GM21529 (cell line): ENCODE measurements at regions not wholly inside any gene's neighbourhood (a gene's known extent, or its start where the extent isn't known, plus 50 kb on each side); places are given as distances from the start of the nearest gene placed in this dataset.
"Not testable (repeated sequence)": the region's sequence is repeated elsewhere in the genome, so short reads cannot be mapped to it uniquely, and the experiment has no call there.

ENCODE experiments used
- ATAC-seq: cut with Tn5 transposase; IDR thresholded peaks from one replicate; pipeline ENCODE4 v1.9.1; 2021; ENCODE audit not compliant: unreplicated experiment

DNA sequence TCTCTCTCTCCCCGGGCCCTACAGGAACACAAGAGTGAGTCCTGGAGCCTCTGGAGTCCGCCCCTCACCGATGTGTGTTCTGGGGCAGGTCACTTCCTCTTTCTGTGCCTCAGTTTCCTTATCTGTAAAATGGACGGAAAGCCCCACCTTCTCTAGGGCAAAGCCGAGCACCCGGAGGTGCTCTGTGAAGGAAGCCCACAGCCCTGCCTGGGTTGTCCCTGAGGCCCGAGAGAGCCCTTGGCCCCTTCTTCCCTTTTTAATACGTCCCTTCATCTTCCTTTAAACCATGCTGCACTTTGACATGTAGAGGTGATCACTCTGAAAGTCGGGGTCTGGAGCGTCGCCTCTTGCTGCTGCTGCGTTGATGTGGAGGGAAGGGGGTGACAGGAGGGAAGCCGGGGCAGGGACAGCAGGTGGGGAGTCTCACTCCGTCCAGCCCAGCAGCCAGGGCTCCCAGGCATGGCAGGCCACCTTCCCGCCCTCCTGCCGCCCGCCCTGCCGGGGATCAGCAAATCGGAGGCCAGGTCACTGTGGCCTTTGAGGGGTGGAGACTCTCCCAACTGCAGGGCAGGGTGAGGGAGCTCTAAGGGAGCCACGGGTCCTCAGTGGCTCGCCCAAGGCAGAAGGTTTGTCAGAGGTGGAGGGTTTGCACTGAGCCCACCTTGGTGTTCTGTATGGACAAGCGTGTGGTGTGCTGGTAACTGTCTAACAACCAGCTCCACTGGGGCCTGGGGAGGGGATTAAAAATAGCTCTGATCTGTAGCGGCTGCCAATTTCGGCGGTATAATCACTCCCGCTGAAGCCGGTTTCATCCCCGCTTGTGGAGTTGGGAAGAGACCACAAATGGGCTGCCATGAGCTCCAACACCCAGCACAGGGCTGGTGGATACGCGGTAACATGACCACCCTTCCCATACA lies 135.9 kb upstream of the ID2 start:
- no peak for ATAC-seq

DNA sequence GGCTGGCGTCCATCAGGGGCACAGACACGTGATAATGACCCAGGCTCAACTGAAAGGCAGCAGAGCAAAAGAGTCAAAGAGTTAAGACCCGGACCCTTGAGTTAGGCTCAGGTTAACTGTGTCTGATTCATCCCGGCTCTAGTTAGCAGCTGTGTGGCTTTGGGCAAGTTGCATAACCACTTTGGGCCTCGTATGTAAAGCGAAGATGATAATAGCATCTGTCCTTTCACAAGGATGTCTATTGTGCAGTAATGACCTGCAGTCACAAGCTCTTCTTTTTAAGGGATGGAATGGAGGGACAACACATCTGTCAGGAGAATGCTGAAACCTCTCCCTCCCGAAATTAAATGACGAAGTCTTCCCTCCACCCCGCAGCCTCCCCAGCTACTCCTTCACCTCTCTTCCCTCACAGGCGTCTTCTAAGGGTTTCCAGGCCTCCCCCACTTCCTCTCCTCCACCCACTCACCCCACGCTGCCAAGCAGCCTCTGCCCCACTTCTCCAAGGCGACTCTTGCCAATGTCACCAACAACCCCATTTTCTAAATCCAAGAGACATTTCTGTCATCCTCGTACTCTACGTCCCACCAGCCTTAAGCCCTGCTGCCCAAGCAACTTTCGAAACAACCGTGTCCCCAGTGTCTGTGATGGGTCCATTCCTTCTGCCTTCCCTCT lies 135.1 kb upstream of the ID2 start:
- no peak for ATAC-seq

DNA sequence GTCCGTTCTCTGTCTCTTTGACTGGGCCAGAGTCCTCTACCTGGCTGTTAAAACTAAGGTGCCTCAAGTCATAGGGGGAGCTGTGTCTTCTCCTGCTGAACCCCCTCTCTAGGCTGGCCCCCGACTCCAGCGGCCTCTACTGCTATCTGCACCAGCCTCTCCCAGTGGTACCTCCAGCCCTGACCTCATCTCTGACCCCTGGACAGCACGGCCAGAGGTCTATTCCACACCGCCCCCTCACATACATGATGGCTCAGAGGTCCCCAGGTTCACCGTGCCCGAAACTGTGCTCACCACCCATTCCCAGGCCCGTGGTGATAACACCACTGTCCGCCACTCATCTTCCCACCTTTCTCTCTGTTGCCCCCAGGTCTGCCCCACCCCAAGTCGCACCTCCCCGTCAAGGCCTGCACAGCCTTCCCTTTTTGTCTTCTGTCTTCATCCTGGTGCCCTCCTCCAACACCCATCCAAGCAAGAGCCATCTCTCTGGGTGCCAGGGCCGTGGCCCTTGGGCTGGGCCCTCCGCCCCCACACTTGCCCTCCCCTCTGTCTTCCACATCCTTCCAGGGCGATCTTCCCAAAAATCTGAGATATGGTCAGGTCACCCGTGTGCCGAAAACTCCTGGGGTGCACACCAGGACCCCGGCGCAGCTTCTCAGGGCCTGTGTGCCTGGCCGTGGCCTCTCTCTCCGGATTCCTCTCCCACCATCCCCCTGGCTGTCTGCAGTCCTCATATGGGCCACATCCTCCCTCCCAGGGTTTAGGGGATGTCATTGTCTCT lies 134.4 kb upstream of the ID2 start:
- ATAC-seq = no peak

DNA sequence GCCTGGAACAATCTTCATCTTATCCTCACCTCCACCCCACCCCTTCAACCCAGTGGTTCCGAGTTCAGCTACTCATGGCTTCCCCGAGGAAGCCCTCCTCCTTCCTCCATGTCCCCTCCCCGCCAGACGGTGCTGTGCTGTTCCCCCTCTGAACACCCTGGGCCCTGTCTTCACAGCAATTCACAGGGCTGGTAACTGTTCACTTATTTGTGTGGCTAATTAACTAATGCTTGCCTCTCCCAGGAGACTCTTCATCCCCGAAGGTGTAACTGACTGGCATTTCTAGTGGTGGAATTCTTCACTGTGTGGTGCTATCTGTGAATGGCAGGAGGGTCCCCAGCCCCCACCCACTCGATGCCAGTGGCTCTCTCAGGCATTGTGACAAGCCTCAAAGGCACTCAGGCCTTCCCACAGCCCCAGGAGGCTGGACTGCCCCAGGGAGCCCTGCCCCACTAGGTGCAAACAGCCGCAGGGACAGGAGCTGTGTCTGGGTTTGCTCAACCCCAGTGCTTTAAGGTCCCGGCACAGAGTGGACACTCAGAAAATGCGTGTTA lies 133.7 kb upstream of the ID2 start:
- ATAC-seq = no peak

DNA sequence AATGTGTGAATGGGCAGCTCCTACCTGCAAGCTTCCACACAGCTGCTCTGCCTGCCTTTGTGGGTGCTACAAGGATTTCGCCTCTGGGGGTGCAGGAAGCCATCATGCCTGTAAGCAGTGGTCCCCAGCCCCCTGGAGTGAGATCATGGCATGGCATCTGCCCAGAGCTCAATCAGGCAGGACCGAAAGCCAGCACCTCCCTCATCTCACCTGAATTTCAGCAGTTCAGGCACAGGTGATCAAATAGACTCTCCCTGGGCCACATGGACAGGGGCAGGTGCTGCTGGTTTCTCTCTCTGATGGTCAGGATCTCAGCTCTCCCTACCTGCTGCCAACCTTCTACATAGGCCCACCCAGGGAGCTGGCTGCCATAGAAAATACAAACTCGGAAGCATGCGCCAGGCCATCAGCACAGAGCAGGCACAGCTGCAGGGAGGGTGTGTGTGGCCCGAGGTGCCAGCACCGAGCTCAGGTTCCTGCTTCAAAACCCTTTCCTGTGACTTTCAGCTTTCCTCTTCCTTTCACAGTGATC lies 133.2 kb upstream of the ID2 start:
- ATAC-seq = no peak

DNA sequence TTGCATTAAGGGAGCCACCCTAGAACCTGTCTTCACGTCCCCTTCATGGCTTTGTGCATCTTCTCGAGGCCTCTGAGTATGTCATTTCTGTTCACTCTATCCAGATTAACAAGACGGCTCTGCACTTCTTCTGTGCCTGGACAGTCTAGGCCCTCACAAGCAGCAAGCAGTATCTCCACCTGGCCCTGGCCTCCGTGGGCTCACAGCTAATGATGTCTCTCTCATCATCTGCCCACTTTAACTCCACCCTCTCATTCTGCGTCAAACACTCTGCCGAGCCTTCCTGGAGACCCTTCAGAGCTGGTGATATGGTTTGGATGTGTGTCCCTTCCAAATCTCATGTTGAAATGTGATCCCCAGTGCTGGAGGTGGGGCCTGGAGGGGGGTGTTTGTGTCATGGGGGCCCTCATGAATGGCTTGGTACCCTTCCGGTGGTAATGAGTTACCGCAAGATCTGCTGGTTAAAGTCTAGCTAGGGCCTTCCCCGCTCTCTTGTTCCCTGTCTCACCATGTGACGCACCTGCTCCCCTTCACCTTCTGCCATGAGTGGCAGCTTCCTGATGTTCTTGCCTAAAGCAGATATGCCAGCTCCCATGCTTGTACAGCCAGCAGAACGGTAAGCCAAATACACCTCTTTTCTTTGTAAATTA lies 132.5 kb upstream of the ID2 start:
- ATAC-seq = no peak

DNA sequence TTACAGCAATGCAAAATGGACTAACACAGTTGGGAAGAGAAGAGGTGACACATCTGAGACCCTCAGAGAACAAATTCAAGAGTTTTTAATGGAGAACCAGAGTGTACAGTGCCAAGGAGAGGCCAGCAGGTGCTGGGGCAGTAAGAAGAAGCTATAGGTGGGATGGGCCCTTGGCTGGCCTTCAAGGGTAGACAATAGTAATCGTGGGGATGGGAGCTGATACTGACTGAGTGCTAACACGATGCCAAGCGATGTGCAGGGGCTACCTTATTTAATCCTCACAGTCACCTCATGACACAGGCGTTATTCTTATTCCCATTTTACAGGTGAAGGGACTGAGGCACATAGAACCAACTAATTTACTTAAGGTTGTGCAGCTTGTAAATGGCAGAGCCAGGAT lies 131.9 kb upstream of the ID2 start:
- no peak for ATAC-seq

DNA sequence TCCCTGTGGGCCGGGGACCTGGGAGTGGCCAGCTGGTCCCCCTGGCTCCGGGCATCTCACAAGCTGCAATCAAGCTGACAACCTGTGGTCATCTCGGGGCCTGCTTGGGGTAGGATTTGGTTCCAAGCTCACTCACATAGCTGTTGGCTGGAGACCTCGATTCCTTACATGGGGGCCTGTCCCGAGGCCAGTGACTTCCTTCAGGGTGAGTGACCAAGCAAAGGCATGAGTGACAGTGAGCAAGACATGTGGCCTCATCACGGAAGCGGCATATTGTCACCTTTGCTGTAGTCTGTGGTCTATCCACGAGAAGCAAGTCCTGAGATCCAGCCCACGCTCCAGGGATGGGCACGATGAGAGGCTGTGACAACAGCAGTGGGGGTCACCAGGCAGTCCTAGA lies 131.4 kb upstream of the ID2 start:
- ATAC-seq = no peak

DNA sequence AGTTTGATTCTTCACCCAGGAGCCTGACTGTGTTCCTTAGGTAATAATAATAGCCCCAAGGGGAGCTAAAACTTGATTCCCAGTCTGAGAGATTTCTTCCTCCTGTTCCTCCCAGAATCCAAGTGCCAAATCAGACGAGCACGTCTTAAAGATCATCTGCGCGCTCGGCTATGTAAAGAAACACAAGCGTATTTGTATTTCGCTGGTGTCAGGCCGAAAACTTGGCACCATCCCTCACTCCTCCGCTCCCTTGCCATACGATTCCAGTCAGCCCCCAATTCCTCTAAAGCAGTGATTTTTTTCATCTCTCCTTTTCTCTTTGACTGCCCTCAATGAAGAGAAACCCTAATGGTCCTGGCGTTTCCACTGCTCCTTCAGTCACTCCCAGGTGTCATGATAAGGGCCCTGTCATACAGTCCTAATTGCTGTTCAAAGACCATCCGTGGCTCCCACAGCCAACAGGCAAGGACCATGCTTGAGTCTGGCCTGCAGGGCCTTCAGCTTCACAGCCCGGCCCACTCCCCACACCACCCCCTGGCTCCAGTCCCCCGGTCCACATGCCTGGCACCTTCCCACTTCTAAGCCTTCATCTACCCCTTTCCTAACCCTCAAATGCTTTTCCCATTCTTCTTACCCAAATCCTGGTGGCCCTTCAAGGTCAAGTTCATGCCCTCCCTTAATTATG lies 130.8 kb upstream of the ID2 start:
- ATAC-seq = no peak

DNA sequence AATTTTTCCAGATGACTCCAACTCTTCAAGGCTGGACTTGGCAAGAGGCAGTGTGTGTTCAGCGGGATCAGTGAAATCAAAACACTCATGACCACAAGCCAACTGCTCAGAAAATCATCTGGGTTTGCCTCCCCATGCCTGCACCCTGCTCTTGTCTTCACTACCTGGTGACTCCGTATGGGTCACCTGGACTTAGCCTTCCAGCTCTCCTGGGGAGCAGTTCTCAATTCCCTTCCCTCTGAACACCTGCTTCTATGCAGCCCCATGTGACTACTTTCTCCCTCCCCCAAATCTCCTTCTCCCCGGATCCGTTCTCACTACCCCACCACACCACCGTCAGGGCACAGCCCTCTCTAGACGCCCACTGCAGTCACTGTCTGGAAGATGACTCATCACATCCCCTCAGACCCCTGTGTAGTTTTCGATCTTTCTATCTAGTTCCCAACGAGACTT lies 130.2 kb upstream of the ID2 start:
- ATAC-seq = peak; percentile 65

DNA sequence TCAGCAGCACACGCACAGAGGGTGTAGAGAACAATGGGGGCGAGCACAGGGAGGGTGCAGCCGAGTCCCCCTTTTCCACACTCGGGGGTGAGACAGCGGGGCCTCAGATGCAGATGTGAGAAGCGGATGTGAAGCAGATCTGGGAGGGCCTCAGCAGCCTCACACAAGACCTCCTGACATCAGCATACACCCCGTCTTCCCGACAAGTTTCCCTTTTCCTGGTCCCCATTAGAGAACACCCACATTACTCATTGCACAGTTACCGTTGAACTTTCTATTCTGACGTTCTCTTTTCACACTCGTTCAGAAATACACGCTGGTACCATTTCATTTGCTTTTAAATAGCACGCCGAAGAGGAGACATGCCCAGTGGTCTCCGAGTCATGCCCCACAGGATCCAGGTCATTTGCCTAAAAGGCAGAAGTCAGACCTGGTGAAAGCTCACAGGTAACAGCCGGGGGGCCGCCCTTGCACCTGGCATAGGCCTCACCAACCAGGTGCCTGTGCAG lies 129.5 kb upstream of the ID2 start:
- peak; percentile 55 for ATAC-seq

DNA sequence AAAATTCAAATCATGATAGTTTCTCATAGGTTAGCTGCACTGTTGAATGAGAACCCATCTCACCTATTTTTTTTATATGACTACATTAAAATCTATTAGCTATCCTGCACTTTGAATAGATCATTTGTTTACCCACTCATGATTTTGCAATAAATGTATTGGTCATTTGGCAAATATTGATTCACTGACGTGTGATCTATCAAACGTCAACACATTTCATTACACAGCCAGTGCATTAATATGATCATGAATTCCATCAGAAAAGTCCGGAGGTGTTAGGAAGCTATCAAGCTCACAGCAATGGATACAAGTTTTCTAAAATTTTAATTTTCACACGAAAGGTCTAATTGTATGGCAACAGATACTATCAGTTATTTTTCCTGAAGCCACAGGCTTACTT lies 128.2 kb upstream of the ID2 start:
- no peak for ATAC-seq

DNA sequence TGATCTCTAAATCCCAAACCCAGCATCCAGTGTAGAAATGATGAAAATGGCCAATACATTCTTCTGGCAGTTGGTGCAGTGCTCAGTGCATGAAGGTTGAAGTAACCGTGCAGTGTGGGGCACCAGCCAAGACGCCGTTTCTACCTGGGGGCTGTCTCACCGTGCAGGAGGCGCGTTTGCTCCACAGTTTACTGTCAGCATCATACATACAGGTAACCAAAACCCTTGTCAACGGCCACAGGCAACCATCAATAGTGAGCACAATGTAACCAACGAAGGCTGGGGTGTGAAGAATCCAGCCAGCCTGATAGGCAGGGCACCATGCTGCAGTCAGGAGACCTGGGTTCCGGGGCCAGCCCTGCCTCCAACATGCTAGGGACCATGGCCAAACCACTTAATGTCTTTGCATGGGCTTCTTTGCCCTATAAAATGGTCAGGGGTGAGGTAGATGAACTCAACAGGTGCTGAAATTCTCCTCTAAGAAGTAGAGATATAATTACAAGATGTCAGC lies 127.5 kb upstream of the ID2 start:
- ATAC-seq = no peak

DNA sequence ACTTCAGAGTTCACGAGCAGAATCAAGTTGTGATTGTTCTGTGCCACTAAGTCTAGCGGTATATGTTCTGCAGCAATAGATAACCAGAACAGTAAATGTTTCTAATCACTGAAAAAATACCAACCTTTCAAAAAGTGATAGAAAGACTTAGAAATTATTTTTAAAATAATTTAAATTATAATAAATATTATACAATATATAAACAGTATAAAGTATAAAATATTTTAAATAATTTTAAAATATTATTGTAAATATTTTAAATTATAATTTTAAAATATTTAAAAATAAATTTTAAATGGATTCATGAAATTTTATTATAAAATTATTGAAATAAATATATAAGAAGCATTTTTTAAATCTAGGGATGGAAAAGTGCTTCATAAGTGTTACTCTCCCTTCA lies 126.3 kb upstream of the ID2 start:
- ATAC-seq = no peak

DNA sequence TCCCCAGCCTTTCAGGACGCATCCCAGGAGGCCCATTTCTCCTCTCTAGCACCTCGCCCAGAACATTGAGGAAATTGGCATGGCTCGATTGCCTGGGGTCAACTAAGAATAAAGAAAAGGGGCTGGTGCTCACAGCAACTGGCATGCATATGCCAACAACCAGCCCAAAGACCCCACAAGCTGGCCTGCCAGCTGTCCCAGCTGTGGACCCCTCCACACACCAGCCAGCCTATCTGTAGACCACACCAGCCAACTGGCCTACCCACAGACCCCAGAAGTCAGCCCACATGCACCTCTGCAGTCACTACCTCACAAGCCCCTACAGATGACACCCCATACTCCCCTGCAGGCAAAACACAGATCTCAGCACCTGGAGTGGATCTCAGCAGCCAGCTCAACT lies 123.8 kb upstream of the ID2 start:
- ATAC-seq = no peak

DNA sequence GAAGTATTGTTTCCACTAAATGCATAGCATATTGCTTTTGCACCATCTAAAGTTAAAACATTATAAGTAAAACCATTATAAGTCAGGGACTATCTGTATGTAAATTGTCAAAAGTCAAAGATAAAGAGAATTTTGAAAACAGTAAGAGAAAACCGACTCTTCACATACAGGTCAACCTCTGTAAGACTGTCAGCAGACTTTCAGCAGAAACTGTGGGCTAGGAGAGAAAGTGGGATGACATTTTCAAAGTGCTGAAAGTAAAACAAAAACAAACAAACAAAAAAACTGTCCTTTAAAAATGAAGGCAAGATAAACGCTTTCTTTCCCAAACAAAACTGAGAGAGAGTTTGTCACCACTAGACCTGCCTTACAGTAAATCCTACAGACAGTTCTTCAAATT lies 122.9 kb upstream of the ID2 start:
- no peak for ATAC-seq

DNA sequence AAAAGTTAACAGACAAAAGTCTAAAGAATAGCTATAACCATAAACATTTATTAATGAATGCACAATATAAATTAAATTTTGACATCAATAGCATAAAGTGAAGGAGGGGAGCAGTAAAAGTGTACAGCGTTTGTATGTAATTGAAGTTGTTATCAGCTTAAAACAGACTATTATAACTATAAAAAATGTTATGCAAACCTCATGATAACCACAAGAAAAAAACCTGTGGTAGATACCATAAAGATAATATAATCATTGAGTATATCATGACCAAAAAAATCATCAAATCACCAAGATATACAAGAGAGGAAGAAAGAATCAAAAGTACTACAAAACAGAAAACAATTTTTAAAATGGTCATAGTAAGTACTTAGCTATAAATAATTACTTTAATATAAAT lies 122.1 kb upstream of the ID2 start:
- no peak for ATAC-seq

DNA sequence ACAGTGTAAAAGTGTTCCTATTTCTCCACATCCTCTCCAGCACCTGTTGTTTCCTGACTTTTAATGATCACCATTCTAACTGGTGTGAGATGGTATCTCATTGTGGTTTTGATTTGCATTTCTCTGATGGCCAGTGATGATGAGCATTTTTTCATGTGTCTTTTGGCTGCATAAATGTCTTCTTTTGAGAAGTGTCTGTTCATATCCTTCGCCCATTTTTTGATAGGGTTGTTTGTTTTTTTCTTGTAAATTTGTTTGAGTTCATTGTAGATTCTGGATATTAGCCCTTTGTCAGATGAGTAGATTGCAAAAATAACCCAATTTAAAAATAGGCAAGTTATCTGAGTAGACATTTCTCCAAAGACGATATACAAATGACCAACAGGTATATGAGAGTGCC lies 120.2 kb upstream of the ID2 start:
- ATAC-seq = not testable (repeated sequence)

DNA sequence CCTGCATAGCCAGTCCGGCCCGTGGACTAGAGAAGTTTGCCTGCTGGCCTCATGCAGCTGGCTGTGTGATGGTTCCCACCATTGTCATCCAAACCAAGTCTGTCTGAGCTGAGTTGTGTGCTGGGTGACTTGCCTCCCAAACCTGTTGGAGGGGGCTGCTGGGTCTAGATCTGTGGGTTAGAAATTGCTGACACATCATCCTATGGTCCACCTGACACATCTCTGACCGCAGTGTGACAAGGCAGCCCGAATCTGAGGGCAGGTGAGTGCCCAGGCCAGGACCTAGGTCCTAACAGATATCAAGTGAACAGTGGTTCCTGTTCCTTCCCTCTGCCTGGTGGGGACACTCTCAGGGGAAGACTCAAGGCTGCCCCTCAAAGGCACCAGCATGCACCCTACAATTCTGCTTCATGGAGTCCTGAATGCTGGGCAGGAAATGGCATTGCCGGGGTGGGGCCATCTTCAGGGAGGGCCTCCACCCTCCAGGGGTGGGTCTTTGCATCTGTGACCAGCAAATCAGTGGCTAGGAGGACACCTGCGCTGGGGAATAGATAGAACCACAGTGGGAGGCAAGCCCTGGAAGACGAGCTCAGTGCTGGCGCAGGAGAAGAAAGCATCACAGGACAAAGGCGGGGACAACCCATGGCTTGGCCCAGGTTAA lies 117.9 kb upstream of the ID2 start:
- no peak for ATAC-seq
